WTC11 (cell line): ENCODE measurements at regions not wholly inside any gene's neighbourhood (a gene's known extent, or its start where the extent isn't known, plus 50 kb on each side); places are given as distances from the start of the nearest gene placed in this dataset.

Source experiments
- CBFB ChIP-seq: sonication (generic); formaldehyde crosslinking; IDR thresholded peaks from 2 replicates; pipeline ENCODE4 v1.8.1; 2022; ENCODE audit warnings: mild to moderate bottlenecking, low read depth, missing genetic modification reagents
- ETV6 ChIP-seq: sonication (generic); formaldehyde crosslinking; IDR thresholded peaks from 2 replicates; pipeline ENCODE4 v1.8.1; 2022; ENCODE audit warnings: mild to moderate bottlenecking, missing genetic modification reagents
- NFYB ChIP-seq: sonication (generic); formaldehyde crosslinking; conservative IDR thresholded peaks from 2 replicates; pipeline ENCODE4 v1.8.0; 2022; ENCODE audit warnings: low read depth, missing genetic modification reagents
- ZNF121 ChIP-seq: sonication (generic); formaldehyde crosslinking; IDR thresholded peaks from 2 replicates; pipeline ENCODE4 v1.8.0; 2023; ENCODE audit warnings: missing genetic modification reagents
- TF ChIP-seq, protein P1 (sequence below): sonication (generic); formaldehyde crosslinking; IDR thresholded peaks from 2 replicates; pipeline ENCODE4 v1.8.0; 2022; ENCODE audit warnings: mild to moderate bottlenecking, missing genetic modification reagents
- TF ChIP-seq, protein P2 (sequence below): fragments of 200-600 bp; IDR thresholded peaks from 2 replicates; pipeline ENCODE4 v1.8.0; 2022; ENCODE audit warnings: antibody characterized with exemption
- TF ChIP-seq, protein P3 (sequence below): sonication (generic); formaldehyde crosslinking; IDR thresholded peaks from 2 replicates; pipeline ENCODE4 v1.8.1; 2023; ENCODE audit warnings: mild to moderate bottlenecking, missing genetic modification reagents
- TF ChIP-seq, protein P4 (sequence below): sonication (generic); formaldehyde crosslinking; IDR thresholded peaks from 2 replicates; pipeline ENCODE4 v1.8.1; 2023; ENCODE audit warnings: mild to moderate bottlenecking, missing genetic modification reagents

DNA sequence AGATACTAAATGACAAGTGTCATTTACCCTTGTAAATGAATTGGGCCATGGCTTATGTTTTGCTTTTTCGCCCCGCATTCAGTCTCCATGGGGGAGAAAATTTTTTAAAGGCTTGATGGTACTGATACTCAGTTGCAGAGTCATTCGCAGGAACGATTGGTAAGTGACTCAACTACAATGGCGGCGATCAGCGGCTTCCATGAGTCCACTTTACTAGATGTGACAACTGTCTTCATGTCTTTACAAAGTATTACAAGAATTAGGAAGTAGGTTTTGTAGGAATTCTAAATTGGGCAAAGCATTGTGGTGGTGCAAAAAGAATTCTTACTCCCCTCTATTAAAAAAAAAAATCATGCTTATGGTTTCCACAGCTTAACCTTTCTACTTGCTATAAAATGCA is 108.8 kb upstream of the ZEB1 start:
- TF ChIP-seq, protein P1, sequence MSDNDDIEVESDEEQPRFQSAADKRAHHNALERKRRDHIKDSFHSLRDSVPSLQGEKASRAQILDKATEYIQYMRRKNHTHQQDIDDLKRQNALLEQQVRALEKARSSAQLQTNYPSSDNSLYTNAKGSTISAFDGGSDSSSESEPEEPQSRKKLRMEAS (CRISPR knock-in tag): no peak
- TF ChIP-seq CBFB (CRISPR knock-in tag): no peak
- TF ChIP-seq, protein P2, sequence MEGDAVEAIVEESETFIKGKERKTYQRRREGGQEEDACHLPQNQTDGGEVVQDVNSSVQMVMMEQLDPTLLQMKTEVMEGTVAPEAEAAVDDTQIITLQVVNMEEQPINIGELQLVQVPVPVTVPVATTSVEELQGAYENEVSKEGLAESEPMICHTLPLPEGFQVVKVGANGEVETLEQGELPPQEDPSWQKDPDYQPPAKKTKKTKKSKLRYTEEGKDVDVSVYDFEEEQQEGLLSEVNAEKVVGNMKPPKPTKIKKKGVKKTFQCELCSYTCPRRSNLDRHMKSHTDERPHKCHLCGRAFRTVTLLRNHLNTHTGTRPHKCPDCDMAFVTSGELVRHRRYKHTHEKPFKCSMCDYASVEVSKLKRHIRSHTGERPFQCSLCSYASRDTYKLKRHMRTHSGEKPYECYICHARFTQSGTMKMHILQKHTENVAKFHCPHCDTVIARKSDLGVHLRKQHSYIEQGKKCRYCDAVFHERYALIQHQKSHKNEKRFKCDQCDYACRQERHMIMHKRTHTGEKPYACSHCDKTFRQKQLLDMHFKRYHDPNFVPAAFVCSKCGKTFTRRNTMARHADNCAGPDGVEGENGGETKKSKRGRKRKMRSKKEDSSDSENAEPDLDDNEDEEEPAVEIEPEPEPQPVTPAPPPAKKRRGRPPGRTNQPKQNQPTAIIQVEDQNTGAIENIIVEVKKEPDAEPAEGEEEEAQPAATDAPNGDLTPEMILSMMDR: no peak
- TF ChIP-seq NFYB (CRISPR knock-in tag): no peak
- TF ChIP-seq, protein P3, sequence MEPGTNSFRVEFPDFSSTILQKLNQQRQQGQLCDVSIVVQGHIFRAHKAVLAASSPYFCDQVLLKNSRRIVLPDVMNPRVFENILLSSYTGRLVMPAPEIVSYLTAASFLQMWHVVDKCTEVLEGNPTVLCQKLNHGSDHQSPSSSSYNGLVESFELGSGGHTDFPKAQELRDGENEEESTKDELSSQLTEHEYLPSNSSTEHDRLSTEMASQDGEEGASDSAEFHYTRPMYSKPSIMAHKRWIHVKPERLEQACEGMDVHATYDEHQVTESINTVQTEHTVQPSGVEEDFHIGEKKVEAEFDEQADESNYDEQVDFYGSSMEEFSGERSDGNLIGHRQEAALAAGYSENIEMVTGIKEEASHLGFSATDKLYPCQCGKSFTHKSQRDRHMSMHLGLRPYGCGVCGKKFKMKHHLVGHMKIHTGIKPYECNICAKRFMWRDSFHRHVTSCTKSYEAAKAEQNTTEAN (CRISPR knock-in tag): no peak
- TF ChIP-seq, protein P4, sequence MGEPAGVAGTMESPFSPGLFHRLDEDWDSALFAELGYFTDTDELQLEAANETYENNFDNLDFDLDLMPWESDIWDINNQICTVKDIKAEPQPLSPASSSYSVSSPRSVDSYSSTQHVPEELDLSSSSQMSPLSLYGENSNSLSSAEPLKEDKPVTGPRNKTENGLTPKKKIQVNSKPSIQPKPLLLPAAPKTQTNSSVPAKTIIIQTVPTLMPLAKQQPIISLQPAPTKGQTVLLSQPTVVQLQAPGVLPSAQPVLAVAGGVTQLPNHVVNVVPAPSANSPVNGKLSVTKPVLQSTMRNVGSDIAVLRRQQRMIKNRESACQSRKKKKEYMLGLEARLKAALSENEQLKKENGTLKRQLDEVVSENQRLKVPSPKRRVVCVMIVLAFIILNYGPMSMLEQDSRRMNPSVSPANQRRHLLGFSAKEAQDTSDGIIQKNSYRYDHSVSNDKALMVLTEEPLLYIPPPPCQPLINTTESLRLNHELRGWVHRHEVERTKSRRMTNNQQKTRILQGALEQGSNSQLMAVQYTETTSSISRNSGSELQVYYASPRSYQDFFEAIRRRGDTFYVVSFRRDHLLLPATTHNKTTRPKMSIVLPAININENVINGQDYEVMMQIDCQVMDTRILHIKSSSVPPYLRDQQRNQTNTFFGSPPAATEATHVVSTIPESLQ (CRISPR knock-in tag): no peak
- no peak for TF ChIP-seq ETV6 (CRISPR knock-in tag)
- no peak for TF ChIP-seq ZNF121 (CRISPR knock-in tag)
